HEK293 (cell line): ENCODE measurements at regions not wholly inside any gene's neighbourhood (a gene's known extent, or its start where the extent isn't known, plus 50 kb on each side); places are given as distances from the start of the nearest gene placed in this dataset.

Source experiments
- CTCF ChIA-PET: fragments of 350-600 bp; formaldehyde crosslinking; extraction: SDS; loops from one replicate; lab custom pipeline; 2021; ENCODE audit warnings: antibody characterized with exemption; lab: Yijun Ruan, JAX
- POLR2A ChIA-PET: fragments of 300-600 bp; formaldehyde crosslinking; extraction: SDS; loops from one replicate; lab custom pipeline; 2020; ENCODE audit warnings: antibody characterized with exemption, inconsistent platforms; lab: Yijun Ruan, JAX
- H3K27ac ChIP-seq: fragments of 200-500 bp; sonication (Bioruptor generic); 2 replicates; pipeline ENCODE4 v1.5.1; 2014; ENCODE audit warnings: low read depth, low read length, control low read depth, inconsistent platforms; ENCODE audit errors: extremely low read depth
- H3K36me3 ChIP-seq, 2 experiments: fragments of 200-500 bp in 1 of 2; sonication (Bioruptor generic) in 1 of 2; 1 replicate in 1 of 2; 2 replicates in 1 of 2; pipeline ENCODE4 v1.5.1; 2014 to 2017; ENCODE audit warnings: inconsistent platforms in 2 of 2, low read length in 2 of 2; ENCODE audit not compliant: control insufficient read depth in 2 of 2, insufficient read depth in 1 of 2
- H3K4me1 ChIP-seq: fragments of 200-500 bp; sonication (Bioruptor generic); 2 replicates; pipeline ENCODE4 v1.5.1; 2014; ENCODE audit warnings: mild to moderate bottlenecking, low read length, inconsistent platforms; ENCODE audit not compliant: control insufficient read depth, insufficient read depth
- H3K4me3 ChIP-seq: 2 replicates; pipeline ENCODE4 v1.5.1; 2011; ENCODE audit warnings: low read depth, mild to moderate bottlenecking, control low read depth, low read length, moderate library complexity
- H3K9me3 ChIP-seq: fragments of 200-500 bp; sonication (Bioruptor generic); 2 replicates; pipeline ENCODE4 v1.5.1; 2014; ENCODE audit warnings: low read depth, low read length, inconsistent platforms; ENCODE audit not compliant: control insufficient read depth, insufficient read depth
- BCL11A ChIP-seq: fragments of 450-650 bp; formaldehyde crosslinking; IDR thresholded peaks from 2 replicates; pipeline ENCODE4 v1.5.1; 2016; ENCODE audit warnings: low read depth, missing biosample characterization, missing genetic modification characterization
- GLI2 ChIP-seq: fragments of 450-650 bp; formaldehyde crosslinking; IDR thresholded peaks from 2 replicates; pipeline ENCODE4; 2017; ENCODE audit warnings: missing biosample characterization, missing genetic modification characterization, low read depth, borderline replicate concordance
- GLIS1 ChIP-seq: fragments of 450-650 bp; formaldehyde crosslinking; IDR thresholded peaks from 2 replicates; pipeline ENCODE4 v1.5.1; 2016; ENCODE audit warnings: missing biosample characterization, missing genetic modification characterization
- HOXD13 ChIP-seq: sonication (generic); formaldehyde crosslinking; IDR thresholded peaks from 2 replicates; pipeline ENCODE4 v1.8.0; 2022; ENCODE audit warnings: missing genetic modification reagents, borderline replicate concordance
- REPIN1 ChIP-seq: fragments of 450-650 bp; formaldehyde crosslinking; IDR thresholded peaks from 2 replicates; pipeline ENCODE4 v1.5.1; 2017; ENCODE audit warnings: missing biosample characterization, missing genetic modification characterization, low read depth
- SCRT1 ChIP-seq: fragments of 450-650 bp; formaldehyde crosslinking; IDR thresholded peaks from 2 replicates; pipeline ENCODE4 v1.5.1; 2016; ENCODE audit warnings: missing biosample characterization, missing genetic modification characterization, borderline replicate concordance
- SP3 ChIP-seq: fragments of 450-650 bp; formaldehyde crosslinking; IDR thresholded peaks from 2 replicates; pipeline ENCODE4 v1.5.1; 2016; ENCODE audit warnings: missing biosample characterization, missing genetic modification characterization
- TCF7L2 ChIP-seq: IDR thresholded peaks from 2 replicates; pipeline ENCODE4 v1.6.1; 2011; ENCODE audit warnings: low read depth, mild to moderate bottlenecking, inconsistent platforms, low read length, moderate library complexity, borderline replicate concordance
- TRIM28 ChIP-seq: IDR thresholded peaks from 2 replicates; pipeline ENCODE4 v1.6.1; 2011; ENCODE audit warnings: low read length, control low read depth, borderline replicate concordance
- ZBTB48 ChIP-seq: fragments of 450-650 bp; formaldehyde crosslinking; IDR thresholded peaks from 2 replicates; pipeline ENCODE4 v1.5.1; 2016; ENCODE audit warnings: missing biosample characterization, missing genetic modification characterization
- ZFP3 ChIP-seq: fragments of 450-650 bp; formaldehyde crosslinking; IDR thresholded peaks from 2 replicates; pipeline ENCODE4 v1.5.1; 2016; ENCODE audit warnings: low read depth, missing biosample characterization, missing genetic modification characterization
- ZFP41 ChIP-seq: fragments of 450-650 bp; formaldehyde crosslinking; IDR thresholded peaks from 2 replicates; pipeline ENCODE4 v1.5.1; 2016; ENCODE audit warnings: missing biosample characterization, missing genetic modification characterization, borderline replicate concordance
- ZFP69B ChIP-seq: fragments of 450-650 bp; formaldehyde crosslinking; IDR thresholded peaks from 2 replicates; pipeline ENCODE4 v1.5.1; 2016; ENCODE audit warnings: missing biosample characterization, missing genetic modification characterization
- ZNF112 ChIP-seq: fragments of 450-650 bp; formaldehyde crosslinking; IDR thresholded peaks from 2 replicates; pipeline ENCODE4 v1.5.0; 2017; ENCODE audit warnings: missing biosample characterization, missing genetic modification characterization
- ZNF16 ChIP-seq: fragments of 450-650 bp; formaldehyde crosslinking; IDR thresholded peaks from 2 replicates; pipeline ENCODE4 v1.5.1; 2016; ENCODE audit warnings: low read depth, missing biosample characterization, missing genetic modification characterization
- ZNF394 ChIP-seq: fragments of 450-650 bp; formaldehyde crosslinking; IDR thresholded peaks from 2 replicates; pipeline ENCODE4 v1.5.1; 2016; ENCODE audit warnings: missing biosample characterization, missing genetic modification characterization, mild to moderate bottlenecking, moderate library complexity, borderline replicate concordance
- ZNF530 ChIP-seq: fragments of 450-650 bp; formaldehyde crosslinking; IDR thresholded peaks from 2 replicates; pipeline ENCODE4 v1.5.1; 2016; ENCODE audit warnings: low read depth, missing biosample characterization, missing genetic modification characterization
- ZNF629 ChIP-seq: fragments of 450-650 bp; formaldehyde crosslinking; IDR thresholded peaks from 2 replicates; pipeline ENCODE4 v1.5.1; 2017; ENCODE audit warnings: missing biosample characterization, missing genetic modification characterization
- ZNF664 ChIP-seq: fragments of 450-650 bp; formaldehyde crosslinking; IDR thresholded peaks from 2 replicates; pipeline ENCODE4 v1.5.1; 2016; ENCODE audit warnings: missing biosample characterization, missing genetic modification characterization
- ZNF677 ChIP-seq: fragments of 450-650 bp; IDR thresholded peaks from 2 replicates; pipeline ENCODE4 v1.5.0; 2018; ENCODE audit warnings: missing biosample characterization, mild to moderate bottlenecking, missing genetic modification characterization, moderate library complexity
- ZNF747 ChIP-seq: fragments of 450-650 bp; formaldehyde crosslinking; IDR thresholded peaks from 2 replicates; pipeline ENCODE4 v1.5.1; 2016; ENCODE audit warnings: missing biosample characterization, missing genetic modification characterization
- ZNF768 ChIP-seq: fragments of 450-650 bp; formaldehyde crosslinking; IDR thresholded peaks from 2 replicates; pipeline ENCODE4 v1.5.1; 2018; ENCODE audit warnings: missing biosample characterization, mild to moderate bottlenecking, missing genetic modification characterization
- ZNF792 ChIP-seq: fragments of 450-650 bp; formaldehyde crosslinking; IDR thresholded peaks from 2 replicates; pipeline ENCODE4 v1.5.1; 2016; ENCODE audit warnings: missing biosample characterization, missing genetic modification characterization
- ZSCAN16 ChIP-seq: fragments of 450-650 bp; formaldehyde crosslinking; IDR thresholded peaks from 2 replicates; pipeline ENCODE4 v1.5.1; 2016; ENCODE audit warnings: missing biosample characterization, missing genetic modification characterization
- TF ChIP-seq, protein P1 (sequence below): fragments of 450-650 bp; formaldehyde crosslinking; IDR thresholded peaks from 2 replicates; pipeline ENCODE4 v1.5.1; 2016; ENCODE audit warnings: missing biosample characterization, missing genetic modification characterization
- TF ChIP-seq, protein P2 (sequence below): fragments of 450-650 bp; formaldehyde crosslinking; IDR thresholded peaks from 2 replicates; pipeline ENCODE4 v1.5.1; 2016; ENCODE audit warnings: missing biosample characterization, missing genetic modification characterization
- TF ChIP-seq, protein P3 (sequence below): fragments of 450-650 bp; formaldehyde crosslinking; IDR thresholded peaks from 2 replicates; pipeline ENCODE4 v1.5.1; 2016; ENCODE audit warnings: missing biosample characterization, missing genetic modification characterization
- TF ChIP-seq, protein P4 (sequence below): fragments of 450-650 bp; formaldehyde crosslinking; IDR thresholded peaks from 2 replicates; pipeline ENCODE4 v1.5.1; 2016; ENCODE audit warnings: missing biosample characterization, missing genetic modification characterization

DNA sequence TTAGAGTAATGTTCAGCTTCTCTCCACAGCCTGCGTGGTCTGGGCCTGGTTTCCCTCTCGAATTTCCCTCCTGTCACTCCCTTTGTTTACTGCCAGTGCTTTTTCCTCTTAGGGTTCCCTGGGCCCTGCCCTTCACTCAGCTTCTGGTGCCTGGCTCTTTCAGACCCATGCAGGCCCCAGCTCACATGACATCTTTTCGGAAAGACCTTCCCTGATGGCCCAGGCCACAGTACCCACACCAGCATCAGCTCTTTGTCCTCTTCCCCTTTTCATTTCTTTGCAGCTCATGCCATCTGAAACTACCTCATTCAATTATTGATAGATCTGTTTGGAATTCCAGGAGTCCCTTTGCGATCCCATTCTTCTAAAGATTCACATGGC lies 68.1 kb upstream of the ABL1 start:
- TF ChIP-seq ZSCAN16 (no peak), ZBTB48 (peak; percentile 32; the same call in 1 of the 2 replicates), ZFP69B (no peak), HOXD13 (CRISPR knock-in tag) (no peak), BCL11A (tag by site-specific recombination) (no peak)
- TF ChIP-seq, protein P1, sequence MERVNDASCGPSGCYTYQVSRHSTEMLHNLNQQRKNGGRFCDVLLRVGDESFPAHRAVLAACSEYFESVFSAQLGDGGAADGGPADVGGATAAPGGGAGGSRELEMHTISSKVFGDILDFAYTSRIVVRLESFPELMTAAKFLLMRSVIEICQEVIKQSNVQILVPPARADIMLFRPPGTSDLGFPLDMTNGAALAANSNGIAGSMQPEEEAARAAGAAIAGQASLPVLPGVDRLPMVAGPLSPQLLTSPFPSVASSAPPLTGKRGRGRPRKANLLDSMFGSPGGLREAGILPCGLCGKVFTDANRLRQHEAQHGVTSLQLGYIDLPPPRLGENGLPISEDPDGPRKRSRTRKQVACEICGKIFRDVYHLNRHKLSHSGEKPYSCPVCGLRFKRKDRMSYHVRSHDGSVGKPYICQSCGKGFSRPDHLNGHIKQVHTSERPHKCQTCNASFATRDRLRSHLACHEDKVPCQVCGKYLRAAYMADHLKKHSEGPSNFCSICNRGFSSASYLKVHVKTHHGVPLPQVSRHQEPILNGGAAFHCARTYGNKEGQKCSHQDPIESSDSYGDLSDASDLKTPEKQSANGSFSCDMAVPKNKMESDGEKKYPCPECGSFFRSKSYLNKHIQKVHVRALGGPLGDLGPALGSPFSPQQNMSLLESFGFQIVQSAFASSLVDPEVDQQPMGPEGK (tag by site-specific recombination) = no peak
- TF ChIP-seq, protein P2, sequence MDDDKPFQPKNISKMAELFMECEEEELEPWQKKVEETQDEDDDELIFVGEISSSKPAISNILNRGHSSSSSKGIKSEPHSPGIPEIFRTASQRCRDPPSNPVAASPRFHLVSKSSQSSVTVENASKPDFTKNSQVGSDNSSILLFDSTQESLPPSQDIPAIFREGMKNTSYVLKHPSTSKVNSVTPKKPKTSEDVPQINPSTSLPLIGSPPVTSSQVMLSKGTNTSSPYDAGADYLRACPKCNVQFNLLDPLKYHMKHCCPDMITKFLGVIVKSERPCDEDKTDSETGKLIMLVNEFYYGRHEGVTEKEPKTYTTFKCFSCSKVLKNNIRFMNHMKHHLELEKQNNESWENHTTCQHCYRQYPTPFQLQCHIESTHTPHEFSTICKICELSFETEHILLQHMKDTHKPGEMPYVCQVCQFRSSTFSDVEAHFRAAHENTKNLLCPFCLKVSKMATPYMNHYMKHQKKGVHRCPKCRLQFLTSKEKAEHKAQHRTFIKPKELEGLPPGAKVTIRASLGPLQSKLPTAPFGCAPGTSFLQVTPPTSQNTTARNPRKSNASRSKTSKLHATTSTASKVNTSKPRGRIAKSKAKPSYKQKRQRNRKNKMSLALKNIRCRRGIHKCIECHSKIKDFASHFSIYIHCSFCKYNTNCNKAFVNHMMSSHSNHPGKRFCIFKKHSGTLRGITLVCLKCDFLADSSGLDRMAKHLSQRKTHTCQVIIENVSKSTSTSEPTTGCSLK (tag by site-specific recombination) = no peak
- TF ChIP-seq, protein P3, sequence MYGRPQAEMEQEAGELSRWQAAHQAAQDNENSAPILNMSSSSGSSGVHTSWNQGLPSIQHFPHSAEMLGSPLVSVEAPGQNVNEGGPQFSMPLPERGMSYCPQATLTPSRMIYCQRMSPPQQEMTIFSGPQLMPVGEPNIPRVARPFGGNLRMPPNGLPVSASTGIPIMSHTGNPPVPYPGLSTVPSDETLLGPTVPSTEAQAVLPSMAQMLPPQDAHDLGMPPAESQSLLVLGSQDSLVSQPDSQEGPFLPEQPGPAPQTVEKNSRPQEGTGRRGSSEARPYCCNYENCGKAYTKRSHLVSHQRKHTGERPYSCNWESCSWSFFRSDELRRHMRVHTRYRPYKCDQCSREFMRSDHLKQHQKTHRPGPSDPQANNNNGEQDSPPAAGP (tag by site-specific recombination) = 0 out of 2 replicates have a peak, but pooled peaks have one; percentile 58
- H3K27ac ChIP-seq = no peak overlapping the region
- H3K4me3 ChIP-seq = no peak overlapping the region
- POLR2A ChIA-PET = no interaction called here
- CTCF ChIA-PET = interaction anchor here (0.6 to 14.5 kb wide), 4 partner anchors 66 to 1486 kb away, joined by 3 to 365 read pairs (median 13); no protein-coding TSS in a partner anchor
- H3K36me3 ChIP-seq = no peaks in the 10 kb centered on the region
- H3K9me3 ChIP-seq = no peaks in the 10 kb centered on the region
- no peaks in the 10 kb centered on the region for H3K4me1 ChIP-seq

DNA sequence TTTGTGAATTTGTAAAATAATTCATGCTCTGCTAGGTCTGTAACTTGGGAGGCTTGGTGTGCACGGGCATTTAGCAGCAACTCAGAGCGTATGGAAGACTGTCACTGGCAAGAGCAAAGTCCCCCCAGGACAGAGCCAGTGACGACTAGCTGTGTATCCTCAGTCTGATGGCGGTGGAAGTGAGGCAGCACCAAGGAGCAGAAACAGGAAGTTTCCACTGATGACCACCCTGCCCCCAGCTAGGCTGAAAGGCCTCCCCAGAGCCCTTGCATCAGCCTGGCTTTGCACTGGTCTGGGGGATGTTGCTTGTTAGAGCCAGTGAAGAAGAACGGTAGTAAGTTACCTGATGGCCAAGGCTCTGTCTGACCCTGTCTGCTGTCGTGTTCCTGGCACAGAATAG lies 66.8 kb upstream of the ABL1 start:
- no peaks in the 10 kb centered on the region for H3K36me3 ChIP-seq
- TF ChIP-seq ZNF747 = no peak
- TF ChIP-seq GLIS1 = peak; percentile 84
- no peak for TF ChIP-seq REPIN1 (tag by site-specific recombination)
- CTCF ChIA-PET = interaction anchor here (0.6 to 14.5 kb wide), 11 partner anchors 25 to 278 kb away, joined by 3 to 365 read pairs (median 3); no protein-coding TSS in a partner anchor
- H3K4me1 ChIP-seq = no peaks in the 10 kb centered on the region
- H3K4me3 ChIP-seq = no peak overlapping the region
- no peak overlapping the region for H3K27ac ChIP-seq
- POLR2A ChIA-PET = no interaction called here
- H3K9me3 ChIP-seq = no peaks in the 10 kb centered on the region

DNA sequence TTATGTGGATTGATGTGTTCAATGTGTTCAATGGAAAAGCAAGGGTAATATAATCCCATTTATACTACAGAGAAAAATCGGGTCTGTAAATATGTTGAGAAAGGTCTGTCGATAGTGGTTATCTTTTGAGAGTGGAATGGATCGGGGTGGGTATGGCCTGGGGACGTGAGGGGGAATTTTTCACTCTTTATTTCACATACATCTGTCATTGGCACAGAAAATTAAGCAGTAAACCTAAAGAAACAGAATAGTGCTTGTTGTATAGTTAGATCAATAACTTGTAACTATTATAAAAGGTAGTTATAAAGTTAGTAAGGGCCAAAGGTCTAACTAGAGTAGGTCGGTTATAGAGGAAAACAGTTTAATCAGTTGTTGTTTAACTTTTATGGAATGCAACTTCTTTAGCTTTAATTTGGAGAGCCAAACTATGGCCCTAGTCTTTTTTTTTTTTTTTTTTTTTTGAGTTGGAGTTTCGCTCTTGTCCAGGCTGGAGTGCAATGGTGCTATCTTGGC lies 66.1 kb upstream of the ABL1 start:
- Histone ChIP-seq H3K36me3 (no peaks in the 10 kb centered on the region), H3K27ac (no peak overlapping the region), H3K4me3 (no peak overlapping the region), H3K9me3 (no peaks in the 10 kb centered on the region), H3K4me1 (no peaks in the 10 kb centered on the region)
- ChIA-PET POLR2A (no interaction called here), CTCF (interaction anchor here (0.5 to 14.5 kb wide), 12 partner anchors 27 to 277 kb away, joined by 3 to 365 read pairs (median 3); no protein-coding TSS in a partner anchor)
- TF ChIP-seq TRIM28 (no peak), SCRT1 (tag by site-specific recombination) (no peak), ZNF112 (no peak), ZFP41 (tag by site-specific recombination) (no peak), ZFP3 (tag by site-specific recombination) (no peak), ZNF16 (tag by site-specific recombination) (no peak), ZNF768 (no peak), TCF7L2 (no peak), ZNF792 (tag by site-specific recombination) (no peak), ZNF629 (tag by site-specific recombination) (no peak), ZNF664 (tag by site-specific recombination) (no peak), SP3 (tag by site-specific recombination) (no peak), ZBTB48 (no peak), ZNF530 (no peak), GLI2 (tag by site-specific recombination) (no peak), ZNF394 (tag by site-specific recombination) (no peak), ZNF677 (tag by site-specific recombination) (no peak)
- TF ChIP-seq, protein P4, sequence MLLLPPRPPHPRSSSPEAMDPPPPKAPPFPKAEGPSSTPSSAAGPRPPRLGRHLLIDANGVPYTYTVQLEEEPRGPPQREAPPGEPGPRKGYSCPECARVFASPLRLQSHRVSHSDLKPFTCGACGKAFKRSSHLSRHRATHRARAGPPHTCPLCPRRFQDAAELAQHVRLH (tag by site-specific recombination) = no peak
